ENCODE measurements at regions not wholly inside any gene's neighbourhood (a gene's known extent, or its start where the extent isn't known, plus 50 kb on each side); places are given as distances from the start of the nearest gene placed in this dataset.

GRCh38 chr13:65894049-65894448 lies 1336.1 kb downstream of the PCDH9 start:
- Histone ChIP-seq H4K20me1 (ENCODE audit: control insufficient read depth, insufficient read depth, insufficient read length) (no peaks in the 10 kb centered on the region), H3K79me2 (ENCODE audit: insufficient read depth, low read length) (no peaks in the 10 kb centered on the region), H2BK5ac (ENCODE audit: insufficient read length, low read length) (no peak overlapping the region), H2BK20ac (ENCODE audit: low read depth, low read length, poor library complexity, severe bottlenecking) (no peak overlapping the region), H3K27me3 (ENCODE audit: insufficient read depth, low read length) (no peaks in the 10 kb centered on the region), H3K9me3 (ENCODE audit: control insufficient read depth, low read depth, low read length) (no peaks in the 10 kb centered on the region), H2BK15ac (ENCODE audit: low read depth, low read length) (no peak overlapping the region), H3K9ac (ENCODE audit: extremely low read depth, insufficient read length, low read length) (no peak overlapping the region), H3K4me1 (ENCODE audit: insufficient read depth, low read length) (no peaks in the 10 kb centered on the region), H3K23ac (ENCODE audit: insufficient read length, low read depth, low read length) (no peak overlapping the region), H2BK12ac (ENCODE audit: insufficient read length, low read depth, low read length) (no peak overlapping the region), H4K91ac (ENCODE audit: insufficient read length, low read depth, low read length) (no peak overlapping the region), H4K8ac (replicated peaks; ENCODE audit: insufficient read length, low read depth, low read length) (no peak overlapping the region), H3K27ac (ENCODE audit: insufficient read length, low read depth, low read length) (no peak overlapping the region), H3K79me1 (ENCODE audit: insufficient read depth, low read depth, low read length, poor library complexity, severe bottlenecking) (no peaks in the 10 kb centered on the region), H3K4ac (ENCODE audit: low read depth, low read length) (no peak overlapping the region), H2AFZ (ENCODE audit: low read length) (no peak overlapping the region), H3K4me2 (ENCODE audit: insufficient read depth, insufficient read length, low read length) (no peak overlapping the region), H3T11ph (ENCODE audit: low read length) (no peak overlapping the region), H3K18ac (ENCODE audit: insufficient read length, low read depth, low read length) (no peak overlapping the region), H4K5ac (ENCODE audit: insufficient read length, low read depth, low read length) (no peak overlapping the region), H2BK120ac (ENCODE audit: low read depth, low read length, poor library complexity, severe bottlenecking) (no peak overlapping the region), H3K14ac (ENCODE audit: insufficient read depth, low read length) (no peak overlapping the region), H2AK5ac (ENCODE audit: insufficient read length, low read length) (no peak overlapping the region), H3K56ac (ENCODE audit: insufficient read length, low read depth, low read length) (no peak overlapping the region), H3K23me2 (ENCODE audit: insufficient read length, low read depth, low read length, poor library complexity, severe bottlenecking) (no peaks in the 10 kb centered on the region)
- no peak for TF ChIP-seq CTCF (conservative IDR thresholded peaks at IDR 0.05)
- Mint-ChIP-seq H3K9me3 (no peaks in the 10 kb centered on the region), H3K4me3 (no peak overlapping the region), H3K4me1 (peaks cover 0 to 7% of the 10 kb centered on the region in 2 experiments; a peak in 2 of 4 replicates), H3K27ac (no peak overlapping the region), H3K36me3 (ENCODE audit: insufficient read depth in 1 of 3, low read depth in 3 of 3) (no peaks in the 10 kb centered on the region), H3K27me3 (ENCODE audit: low read depth) (no peaks in the 10 kb centered on the region)
- DNase-seq: no peak
- WGBS (ENCODE audit: extremely low coverage, insufficient read length, low lambda C conversion rate): no CpG with 5 or more reads among the region's 2 CpGs
